HG03378 (cell line): ENCODE measurements at regions not wholly inside any gene's neighbourhood (a gene's known extent, or its start where the extent isn't known, plus 50 kb on each side); places are given as distances from the start of the nearest gene placed in this dataset.
"Not testable (repeated sequence)": the region's sequence is repeated elsewhere in the genome, so short reads cannot be mapped to it uniquely, and the experiment has no call there.

Experiments used
- ATAC-seq: cut with Tn5 transposase; IDR thresholded peaks from one replicate; pipeline ENCODE4 v1.9.1; 2021; ENCODE audit warnings: mild to moderate bottlenecking, moderate library complexity; ENCODE audit not compliant: unreplicated experiment

DNA sequence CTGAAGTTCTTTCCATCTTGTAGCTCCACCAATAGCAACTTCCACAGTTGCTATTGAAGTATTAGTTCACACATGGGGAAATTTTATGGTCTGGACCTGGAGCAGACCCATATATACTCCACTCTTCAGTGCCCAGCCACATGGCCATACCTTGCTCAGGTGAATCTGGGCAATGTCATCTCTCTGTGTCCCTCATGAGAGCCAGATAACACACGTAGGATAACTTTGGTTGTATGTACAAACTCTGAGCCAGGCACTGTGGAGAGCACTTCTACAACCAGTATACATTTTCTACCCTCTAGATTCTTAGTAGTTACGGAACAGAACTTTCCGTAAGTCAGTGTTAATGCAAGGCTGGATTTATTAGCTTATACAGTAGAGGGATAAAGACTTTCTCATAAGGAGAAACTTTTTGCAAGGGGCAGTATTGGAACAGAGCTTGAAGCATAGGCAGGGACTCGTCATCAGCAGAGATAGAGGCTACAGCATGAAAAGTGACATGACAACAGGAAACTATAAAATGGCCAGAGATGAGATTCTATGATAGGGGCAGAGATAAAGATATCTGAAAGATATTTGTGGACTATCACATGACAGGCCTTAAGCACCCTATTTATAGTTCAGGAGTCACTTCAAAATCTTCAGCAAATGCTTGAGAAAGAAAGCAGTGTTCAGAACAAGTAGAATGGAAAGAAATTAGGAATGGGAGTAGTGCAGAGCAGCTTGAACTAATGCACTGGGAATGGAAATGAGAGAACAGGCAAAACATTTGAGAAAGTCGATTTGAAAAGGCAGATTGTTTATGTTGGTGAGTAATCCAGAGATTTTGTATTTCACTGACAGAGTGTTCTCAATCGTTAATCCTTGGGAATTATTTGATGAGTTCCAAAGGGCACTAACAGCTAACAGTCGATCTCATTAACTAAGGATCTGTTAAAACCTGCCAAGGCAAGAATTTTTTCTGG, 481.8 kb downstream of the USP25 start:
- ATAC-seq = no peak

DNA sequence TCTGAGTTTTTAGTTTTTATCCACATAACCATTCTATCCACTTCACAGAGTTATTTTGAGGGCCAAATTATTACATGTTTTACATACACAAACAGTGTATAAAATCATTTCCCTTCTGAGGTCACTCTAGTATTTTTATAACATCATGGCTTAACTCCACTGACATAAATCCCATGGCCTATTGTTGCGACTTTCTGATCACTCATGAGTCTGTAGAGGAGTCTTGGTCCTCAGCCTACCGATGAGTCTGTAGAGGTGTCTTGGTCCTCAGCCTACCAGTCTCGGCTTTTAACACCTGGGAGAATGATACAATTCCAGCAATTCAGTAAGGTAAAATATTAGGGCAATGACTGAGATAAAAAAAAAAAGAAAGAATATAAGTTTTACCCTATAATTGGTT, 483.7 kb downstream of the USP25 start:
- ATAC-seq = no peak

DNA sequence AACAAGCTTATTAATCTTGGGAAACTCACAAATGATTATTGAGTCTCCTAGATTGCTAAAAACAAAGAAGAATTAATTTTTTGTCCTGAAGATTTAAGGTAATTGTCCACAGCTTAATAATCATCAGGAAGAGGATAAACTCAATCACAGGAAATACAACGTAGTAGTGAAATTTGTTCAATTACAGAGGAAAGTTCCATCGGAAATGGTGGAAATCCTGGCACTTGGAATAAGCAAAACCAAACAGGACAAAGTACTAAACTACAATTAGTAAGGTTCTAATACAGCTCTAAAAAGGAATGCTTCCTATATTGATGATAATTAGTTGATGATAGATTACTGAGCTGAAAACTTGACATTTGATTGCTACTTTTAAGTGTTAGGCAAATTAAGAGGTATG, 485.4 kb downstream of the USP25 start:
- no peak for ATAC-seq

DNA sequence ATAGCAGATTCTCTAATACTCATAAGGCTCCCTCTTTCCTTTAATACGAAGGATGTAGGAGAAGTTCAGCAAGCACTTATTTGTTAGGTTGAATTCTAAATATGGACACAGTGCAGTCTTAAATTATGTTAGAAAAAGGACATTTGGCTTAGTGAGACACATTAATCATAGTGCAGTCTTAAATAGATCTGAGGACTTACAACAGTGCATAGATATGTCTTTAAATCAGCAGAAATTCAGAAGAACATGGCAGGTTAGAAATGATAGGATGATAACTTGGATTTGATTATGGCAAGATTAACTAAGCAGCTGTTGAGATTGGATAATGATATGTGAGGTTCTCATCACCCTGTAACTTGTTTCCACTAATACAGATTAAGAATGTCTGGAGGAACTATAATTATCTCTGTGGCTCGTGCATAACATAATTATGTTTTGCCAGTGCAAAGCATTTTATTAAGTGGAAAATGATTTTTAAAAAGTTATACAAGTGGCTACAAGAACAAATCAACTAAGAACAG, 485.9 kb downstream of the USP25 start:
- no peak for ATAC-seq

DNA sequence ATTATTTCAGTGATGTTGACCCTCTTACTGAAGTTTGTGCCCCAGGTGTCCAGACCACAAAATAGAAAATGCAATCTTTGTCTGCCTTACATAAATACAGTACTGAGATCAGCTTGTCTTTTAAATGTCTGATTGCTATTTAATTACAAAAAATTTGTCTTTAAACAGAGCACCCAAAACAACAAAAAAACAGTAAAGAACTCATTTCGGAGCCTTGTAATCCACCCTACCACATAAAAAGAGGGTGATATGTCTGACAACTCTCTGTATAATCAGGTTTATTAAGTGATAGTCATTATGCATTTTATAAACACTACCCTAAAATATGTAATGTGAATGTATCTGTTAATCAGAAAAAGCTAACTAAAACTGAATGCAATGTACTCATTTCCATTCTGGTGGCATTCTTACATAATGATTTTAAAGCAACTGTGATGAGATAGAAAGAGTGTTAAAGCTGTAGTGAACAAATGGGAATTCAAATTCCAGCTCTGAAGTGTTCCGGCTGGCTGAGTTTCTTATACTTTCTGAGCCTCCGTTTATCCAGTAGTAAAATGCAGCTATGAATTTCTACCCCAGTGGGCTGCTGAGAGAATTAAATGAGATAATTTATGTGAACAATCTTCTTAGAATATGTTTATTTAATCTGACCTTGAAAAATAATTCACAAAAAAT, 486.6 kb downstream of the USP25 start:
- ATAC-seq = no peak

DNA sequence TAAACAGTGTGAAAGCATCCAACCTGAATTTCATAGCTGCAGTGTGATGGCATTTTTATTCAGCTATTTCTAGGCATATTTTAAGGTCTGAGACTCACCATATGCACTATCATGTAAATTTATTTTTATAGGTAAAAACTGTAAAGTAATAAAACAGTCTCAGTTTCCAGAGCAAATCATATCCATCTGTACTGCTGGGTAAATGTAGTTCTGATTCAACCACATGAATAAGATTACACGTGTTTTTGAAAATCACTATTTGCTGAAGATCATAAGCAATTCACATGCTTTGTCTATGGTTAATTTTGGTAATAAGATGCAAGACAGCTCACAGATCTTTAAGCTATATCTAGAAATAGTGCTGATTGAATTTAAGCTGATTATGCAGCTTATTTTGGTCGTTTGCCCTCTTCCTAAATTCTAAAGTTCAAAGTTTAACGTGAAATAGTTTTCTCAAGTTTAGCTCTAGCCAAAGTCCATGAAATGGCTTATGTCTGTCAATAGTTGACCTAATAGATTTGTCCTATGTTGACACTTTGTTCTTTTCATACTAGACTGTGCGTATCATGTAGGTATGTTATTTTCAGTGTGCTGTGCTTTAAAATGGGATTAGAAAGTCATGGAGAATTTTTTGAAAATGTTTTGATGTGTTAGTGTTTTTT, 489.0 kb downstream of the USP25 start:
- ATAC-seq = no peak

DNA sequence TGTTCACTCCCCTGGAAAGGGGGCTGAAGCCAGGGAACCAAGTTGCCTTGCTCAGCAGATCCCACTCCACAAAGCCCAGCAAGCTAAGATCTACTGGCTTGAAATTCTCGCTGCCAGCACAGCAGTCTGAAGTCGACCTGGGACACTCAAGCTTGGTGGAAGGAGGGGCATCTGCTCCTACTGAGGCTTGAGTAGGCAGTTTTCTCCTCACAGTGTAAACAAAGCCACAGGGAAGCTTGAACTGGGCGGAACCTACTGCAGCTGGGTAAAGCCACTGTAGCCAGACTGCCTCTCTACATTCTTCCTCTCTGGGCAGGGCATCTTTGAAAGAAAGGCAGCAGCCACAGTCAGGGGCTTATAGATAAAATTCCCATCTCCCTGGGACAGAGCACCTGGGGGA, 495.0 kb downstream of the USP25 start:
- not testable (repeated sequence) for ATAC-seq

DNA sequence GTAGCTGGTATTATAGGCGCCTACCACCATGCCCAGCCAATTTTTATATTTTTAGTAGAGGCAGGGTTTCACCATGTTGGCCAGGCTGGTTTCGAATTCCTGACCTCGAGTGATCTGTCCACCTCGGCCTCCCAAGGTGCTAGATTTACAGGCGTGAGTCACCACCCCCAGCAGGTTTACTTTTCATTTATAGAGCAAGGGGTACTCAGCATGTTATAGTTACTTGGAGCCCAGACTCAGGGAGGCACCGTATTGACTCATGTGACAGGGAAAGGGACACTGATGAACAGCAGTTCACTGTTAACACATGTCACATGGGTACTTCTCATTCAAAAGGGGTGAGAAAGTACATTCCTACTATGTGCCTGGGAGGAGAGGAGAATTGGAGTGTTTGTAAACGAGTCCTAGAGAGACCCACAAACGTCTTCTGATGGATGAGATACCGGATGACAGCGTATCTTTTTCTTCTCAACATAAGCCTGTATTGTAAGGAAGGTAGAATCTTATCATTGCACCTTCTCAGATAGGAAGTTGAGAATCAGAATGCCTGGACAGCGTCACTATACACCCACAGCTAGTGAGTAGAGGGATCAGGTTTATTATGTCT, 510.0 kb downstream of the USP25 start:
- ATAC-seq = no peak

DNA sequence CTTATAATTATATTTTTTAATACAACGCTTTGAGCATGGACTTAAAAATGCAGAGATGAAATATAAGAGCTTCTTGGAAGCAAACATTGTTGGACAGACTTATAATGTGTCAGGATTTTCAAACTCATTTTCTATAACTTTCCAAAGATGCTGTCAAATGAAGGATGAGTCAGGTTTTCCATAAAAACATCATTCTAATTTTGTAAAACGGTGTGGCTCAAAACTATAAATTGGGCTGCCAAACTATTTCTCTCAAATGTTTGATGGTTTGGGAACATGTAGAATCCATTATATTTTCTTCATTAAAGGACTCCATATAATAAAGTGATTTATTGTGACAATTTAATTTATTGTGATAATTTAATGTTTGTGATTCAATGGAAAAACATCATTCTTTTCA, 511.2 kb downstream of the USP25 start:
- no peak for ATAC-seq

DNA sequence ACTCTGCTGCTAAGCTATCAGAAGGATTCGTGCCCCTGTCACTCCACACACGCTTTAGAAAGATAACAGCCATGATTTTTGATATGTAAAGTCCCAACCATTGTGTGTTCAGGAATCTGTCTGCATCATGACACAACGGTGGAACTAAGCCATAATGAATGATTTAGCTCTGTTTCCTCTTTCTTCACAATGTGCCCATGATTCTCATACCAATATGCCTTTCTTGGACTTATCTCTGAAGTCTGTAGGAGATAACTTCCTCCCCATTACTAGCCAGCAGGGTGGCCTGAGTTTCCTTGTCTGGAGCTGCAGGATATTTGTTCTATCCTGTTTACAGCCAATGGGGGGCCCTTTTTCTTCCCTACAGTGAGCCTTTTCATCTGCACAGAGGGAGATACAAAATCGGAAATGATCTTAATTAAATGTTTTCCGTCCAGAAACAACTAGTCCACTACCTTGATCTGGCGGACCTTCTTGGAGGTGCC, 511.7 kb downstream of the USP25 start:
- ATAC-seq = no peak

DNA sequence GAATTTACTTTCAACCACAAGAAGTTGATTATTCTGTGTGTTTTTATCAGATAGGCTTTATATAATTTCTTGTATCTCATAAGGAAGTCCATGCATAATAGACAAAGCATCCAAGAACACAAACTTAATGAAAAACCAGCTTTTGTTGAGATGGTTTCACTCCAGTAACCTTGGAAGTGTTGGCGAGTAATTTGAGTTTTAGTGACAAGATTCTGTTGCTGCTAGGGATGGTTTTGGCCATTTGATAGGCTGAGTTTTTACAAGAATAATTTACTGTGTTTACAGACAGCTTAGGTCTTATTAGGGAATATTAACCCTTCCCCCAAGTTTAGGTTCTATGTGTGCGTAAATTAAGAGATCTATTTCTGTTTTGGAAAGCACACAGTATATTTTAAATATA, 513.6 kb downstream of the USP25 start:
- ATAC-seq = no peak

DNA sequence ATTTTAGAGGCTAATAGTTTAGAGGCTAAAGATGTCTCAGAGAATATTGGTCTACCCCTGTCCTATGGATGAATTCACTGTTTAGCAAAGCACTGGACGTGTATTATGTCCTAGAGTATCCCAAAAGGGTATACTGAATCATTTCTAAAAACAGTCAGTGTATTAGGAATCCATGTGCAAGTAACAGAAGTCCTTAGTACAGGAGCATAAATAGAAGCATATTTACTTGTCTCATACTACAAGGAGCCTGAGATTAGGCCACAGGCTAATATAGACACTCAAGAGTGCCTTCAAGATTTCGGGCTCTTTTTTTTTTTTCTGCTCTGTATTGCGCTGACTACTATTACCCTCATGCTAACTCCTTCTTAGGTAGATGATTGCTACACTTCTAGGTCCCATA, 518.9 kb downstream of the USP25 start:
- no peak for ATAC-seq

DNA sequence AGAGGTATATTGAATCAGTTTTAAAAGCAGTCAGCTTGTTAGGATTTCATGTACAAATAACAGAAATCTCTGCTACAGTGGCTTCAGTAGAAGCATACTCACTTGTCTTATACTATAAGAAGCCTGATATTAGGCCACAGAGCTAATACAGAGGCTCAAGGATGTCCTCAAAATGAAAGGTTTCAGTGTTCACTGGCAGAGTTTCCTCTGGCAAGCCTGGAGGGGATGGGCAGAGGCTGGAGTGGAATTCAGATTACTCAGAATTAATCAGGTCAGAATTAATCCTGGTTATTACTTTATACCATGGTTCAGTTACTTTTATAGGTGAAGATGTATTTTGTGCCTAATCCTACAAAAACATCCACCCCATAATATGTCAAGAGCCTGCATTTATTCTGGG, 520.5 kb downstream of the USP25 start:
- ATAC-seq = no peak

DNA sequence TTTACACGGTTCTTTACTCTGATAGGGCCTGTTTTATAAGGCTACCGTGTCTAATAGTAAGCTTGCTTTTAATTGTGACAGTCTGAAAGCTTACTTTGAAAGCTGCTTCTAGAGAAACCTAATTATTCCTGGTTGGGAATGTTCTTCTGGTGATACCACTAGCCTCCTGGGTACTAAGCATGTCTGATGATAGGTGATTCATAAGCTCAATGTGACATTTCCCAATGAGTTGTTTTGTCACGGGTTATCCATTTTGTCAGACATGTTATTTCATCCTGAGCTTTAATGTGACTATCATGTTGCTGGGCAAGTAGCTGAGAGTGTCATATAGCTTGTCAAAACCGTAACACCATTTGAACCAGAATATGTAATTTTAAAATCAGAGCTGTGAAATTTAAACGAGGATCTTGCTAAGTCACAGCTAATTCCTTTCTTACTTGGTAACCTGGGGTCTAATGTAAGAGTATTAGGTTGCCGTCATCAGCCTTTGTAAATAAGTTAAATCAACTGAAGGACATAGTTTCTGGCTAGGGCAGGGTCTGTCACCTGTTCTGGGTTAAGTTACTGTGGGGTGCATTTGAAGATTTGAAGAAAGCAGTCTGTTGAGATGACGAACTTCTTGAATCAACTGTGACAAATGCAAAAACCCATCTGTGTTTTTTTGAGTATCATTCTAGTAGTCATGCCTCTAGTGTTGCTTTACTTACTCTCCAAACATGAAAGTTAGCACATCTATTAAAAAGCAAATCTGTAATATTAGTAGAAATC, 529.2 kb downstream of the USP25 start:
- ATAC-seq = no peak

DNA sequence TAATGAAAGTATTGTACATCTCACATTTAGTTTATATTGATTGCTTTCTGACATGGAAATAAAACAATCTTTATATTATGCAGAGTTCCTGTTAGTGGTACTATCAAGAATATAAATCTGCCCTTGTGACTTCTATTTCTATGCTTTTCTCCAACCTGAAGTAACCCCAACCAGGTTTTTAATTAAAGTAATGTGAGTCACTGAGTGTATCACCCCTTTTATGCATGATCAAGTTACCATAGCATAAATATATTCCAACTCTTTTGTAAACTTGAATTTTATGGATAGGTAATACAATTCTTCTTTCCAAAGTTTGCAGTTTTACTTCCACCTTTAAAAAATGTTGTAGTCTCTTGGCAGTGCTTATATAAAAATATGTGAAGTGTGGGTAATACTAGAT, 532.3 kb downstream of the USP25 start:
- no peak for ATAC-seq

DNA sequence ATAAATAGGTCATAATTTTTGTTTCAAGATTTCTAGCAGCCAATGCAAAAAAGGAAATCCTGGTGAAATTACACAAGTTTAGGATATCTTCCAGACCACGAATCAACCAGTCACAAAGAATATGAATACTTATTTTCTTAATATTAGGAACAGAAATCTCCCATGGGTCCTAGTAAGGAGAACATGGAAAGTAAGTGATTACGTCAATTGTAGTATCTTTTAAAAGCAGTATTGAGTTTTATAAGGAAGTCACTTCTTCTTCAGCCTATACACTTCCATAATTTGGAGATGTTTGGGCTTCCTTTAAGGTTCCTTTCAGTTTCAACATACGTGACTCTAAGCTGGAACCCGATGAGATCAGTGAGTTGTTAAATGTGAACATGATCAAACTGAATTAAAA, 534.5 kb downstream of the USP25 start:
- no peak for ATAC-seq

DNA sequence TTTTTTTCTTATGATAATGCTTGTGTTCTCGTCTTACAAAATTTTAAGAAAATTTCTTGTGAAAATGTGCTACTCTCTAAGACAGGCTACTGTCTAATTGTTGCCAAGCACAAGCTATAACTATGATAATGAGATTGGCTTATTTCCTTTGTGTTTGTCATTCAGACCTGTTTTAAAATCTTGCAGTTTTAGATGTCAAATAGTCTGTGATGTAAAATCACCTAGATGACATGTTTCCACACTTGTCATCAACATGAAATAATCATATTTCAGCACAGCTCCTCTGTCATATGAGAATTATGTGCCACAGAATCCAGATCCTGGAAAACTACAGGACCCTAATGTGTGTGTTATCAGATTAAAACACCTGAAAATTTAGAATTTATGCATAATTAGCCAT, 539.7 kb downstream of the USP25 start:
- no peak for ATAC-seq

DNA sequence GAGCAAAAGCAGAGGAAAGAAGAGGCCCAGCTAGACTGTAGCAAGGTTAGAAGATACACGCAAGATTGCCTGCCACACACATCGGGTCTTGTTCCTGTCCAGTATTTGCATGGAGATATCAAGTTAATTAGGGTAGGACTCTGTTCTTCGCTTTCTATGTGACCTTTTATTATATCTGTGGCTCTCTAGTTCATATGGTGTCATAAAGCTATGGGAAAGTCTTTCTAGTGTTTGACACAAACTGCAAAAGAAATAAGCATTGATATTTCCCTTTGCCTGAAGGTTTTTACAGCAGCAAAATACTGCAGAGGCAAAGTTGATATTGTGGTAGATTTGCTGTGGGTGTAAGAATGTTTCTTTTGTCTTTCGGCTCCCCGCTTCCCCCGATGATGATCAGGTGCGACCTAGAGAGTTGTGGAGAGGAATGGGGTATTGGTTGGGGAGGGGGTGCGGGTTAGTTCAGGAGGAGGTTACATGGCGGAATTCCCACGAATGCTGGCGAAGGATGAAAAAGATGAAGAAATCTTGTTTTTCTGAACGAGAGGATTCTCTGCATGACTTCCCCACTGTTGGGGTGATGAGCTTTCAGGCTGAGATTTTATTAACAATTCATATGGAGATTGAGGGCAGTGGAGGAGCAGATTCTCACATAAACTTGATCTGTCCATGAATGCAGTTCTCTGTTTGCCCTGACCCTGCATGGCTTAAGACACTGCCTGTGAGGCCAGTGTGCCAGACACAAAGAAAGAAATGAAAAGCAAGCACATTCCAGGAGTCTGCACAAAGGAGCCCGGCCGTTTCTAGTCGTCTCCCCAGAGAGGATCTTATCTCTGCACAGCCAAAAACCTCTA, 550.2 kb downstream of the USP25 start:
- no peak for ATAC-seq

DNA sequence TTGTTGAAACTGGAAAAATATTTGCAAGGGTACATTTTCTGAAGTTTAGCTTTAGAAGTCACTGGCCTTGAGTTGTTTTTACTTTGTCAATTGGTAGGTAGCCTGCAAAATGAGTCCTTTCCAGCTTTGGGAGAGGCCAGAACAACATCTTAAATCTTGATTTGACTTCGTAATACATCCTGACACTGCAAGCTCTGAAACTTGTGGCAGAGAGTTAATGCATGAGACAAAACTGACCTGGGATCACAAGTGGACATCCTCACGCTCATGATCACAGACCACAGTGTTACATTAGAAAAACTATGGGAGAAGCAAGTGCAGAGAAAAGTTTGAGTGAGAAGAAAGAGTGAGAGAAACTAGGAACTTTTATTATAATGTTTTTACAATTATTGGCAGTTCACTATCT, 550.9 kb downstream of the USP25 start:
- ATAC-seq = no peak
